Epithelial cell of proximal tubule (primary cell): ENCODE measurements at regions not wholly inside any gene's neighbourhood (a gene's known extent, or its start where the extent isn't known, plus 50 kb on each side); places are given as distances from the start of the nearest gene placed in this dataset.

Experiments
- DNase-seq: peaks from one replicate; pipeline ENCODE4 v3.0.0-alpha.2; 2011; ENCODE audit warnings: low read depth
- H3K4me3 ChIP-seq: 2 replicates; pipeline ENCODE4 v1.5.1; 2011; ENCODE audit warnings: low read depth, mild to moderate bottlenecking, low read length
- TF ChIP-seq, protein P1 (sequence below): conservative IDR thresholded peaks from 2 replicates; pipeline ENCODE4 v1.5.1; 2012; ENCODE audit warnings: low read depth, mild to moderate bottlenecking, low read length

DNA sequence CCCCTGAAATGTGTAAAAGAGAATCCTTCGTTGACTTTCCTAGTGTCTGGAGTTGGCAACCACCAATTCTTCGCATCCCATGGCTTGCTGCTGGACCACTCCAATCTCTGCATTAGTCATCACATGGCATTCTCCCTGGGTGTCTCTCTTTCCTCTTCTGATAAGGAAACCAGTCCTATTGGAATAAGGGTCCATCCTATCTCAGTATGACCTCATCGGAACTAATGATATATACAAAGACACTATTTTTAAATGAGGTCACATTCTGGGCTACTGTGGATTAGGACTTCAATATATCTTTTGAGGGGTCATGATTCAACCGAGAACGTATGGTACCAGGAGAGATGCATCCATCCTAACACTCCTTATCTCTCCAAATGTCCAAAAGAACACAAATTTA is 259.1 kb upstream of the CPEB2 start:
- no peak for DNase-seq
- no peak overlapping the region for H3K4me3 ChIP-seq
- TF ChIP-seq, protein P1, sequence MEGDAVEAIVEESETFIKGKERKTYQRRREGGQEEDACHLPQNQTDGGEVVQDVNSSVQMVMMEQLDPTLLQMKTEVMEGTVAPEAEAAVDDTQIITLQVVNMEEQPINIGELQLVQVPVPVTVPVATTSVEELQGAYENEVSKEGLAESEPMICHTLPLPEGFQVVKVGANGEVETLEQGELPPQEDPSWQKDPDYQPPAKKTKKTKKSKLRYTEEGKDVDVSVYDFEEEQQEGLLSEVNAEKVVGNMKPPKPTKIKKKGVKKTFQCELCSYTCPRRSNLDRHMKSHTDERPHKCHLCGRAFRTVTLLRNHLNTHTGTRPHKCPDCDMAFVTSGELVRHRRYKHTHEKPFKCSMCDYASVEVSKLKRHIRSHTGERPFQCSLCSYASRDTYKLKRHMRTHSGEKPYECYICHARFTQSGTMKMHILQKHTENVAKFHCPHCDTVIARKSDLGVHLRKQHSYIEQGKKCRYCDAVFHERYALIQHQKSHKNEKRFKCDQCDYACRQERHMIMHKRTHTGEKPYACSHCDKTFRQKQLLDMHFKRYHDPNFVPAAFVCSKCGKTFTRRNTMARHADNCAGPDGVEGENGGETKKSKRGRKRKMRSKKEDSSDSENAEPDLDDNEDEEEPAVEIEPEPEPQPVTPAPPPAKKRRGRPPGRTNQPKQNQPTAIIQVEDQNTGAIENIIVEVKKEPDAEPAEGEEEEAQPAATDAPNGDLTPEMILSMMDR, result no peak

DNA sequence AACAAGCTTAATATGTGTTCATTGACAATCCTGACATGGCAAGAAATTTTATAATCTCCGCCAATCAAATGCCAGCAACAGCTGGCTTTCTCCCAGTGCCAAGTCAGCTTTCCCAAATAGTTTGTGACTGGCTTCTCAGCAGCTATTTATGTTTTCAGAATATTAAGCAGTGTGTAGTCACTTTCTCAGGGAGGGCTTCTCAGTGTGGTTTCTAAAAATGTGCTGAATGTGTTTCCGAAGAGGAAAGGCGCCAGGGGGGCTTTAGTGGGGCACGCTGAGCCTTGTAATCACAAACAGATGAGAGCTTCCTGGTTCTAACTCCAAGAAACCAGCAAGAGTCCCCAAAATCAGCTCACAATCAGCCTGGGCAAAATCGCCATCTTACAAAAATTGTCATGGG is 258.7 kb upstream of the CPEB2 start:
- DNase-seq, result no peak
- TF ChIP-seq, protein P1, result no peak
- H3K4me3 ChIP-seq, result no peak overlapping the region

DNA sequence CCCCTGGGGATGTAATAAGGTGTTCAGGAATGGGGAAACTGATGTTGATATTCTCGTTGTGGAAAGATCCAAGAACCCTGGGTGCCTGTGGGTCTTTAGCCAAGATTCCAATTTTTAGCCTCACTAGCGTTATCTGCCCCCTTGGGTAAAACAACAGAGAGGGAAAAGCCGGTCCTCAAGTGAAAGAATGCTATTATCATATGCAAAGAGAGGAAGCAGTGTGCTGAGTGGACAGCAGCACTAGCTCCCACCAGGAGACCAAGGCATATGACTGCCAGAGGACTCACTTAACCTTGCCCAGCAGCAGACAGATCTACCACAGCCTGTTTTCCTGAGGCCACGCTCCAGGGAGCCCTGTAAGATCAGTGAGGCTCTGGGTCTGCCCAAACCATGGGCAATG is 257.9 kb upstream of the CPEB2 start:
- no peak for DNase-seq
- H3K4me3 ChIP-seq, result no peak overlapping the region
- TF ChIP-seq, protein P1, result no peak

DNA sequence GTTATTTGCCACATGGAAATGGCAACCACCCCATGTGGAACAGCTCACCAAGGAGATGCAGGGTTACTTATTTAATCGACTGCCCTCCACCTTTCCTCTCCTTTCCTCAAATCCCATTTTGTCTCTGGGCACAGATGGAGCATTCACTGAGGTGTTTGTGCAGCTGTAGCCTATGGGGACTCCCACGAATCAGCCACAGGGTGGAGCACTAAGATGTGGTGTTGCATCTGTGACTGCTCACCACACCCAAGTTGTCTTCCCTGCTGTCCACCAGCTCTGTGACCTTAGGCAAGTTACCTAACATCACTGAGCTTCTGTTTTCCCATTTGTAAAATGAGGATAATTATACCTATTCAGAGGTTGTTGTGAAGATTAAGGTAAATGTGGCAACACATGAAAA is 252.4 kb upstream of the CPEB2 start:
- DNase-seq, result no peak
- no peak overlapping the region for H3K4me3 ChIP-seq
- TF ChIP-seq, protein P1, result peak; percentile 63

DNA sequence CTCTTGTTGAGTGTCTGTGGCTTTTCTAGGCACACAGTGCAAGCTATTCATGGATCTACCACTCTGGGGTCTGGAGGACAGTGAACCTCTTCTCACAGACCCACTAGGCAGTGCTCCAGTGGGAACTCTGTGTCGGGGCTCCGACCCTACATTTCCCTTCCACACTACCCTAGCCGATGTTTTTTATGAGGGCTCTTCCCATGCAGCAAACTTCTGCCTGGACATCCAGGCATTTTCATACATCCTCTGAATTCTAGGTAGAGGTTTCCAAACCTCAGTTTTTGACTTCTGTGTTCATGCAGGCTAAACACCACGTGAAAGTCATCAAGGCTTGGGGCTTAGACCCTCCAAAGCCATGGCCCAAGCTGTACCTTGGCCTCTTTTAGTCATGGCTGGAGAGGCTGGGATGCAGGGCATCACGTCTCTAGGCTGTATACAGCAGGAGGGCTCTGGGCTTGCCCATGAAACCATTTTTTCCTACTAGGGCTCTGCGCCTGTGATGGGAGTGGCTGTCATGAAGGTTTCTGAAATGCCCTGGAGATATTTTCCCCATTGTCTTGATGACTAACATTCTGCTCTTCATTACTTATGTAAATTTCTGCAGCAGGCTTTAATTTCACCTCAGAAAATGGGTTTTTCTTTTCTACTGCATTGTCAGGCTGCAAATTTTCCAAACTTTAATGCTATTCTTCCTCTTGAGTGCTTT is 249.8 kb upstream of the CPEB2 start:
- no peak for DNase-seq
- TF ChIP-seq, protein P1, result no peak
- no peak overlapping the region for H3K4me3 ChIP-seq

DNA sequence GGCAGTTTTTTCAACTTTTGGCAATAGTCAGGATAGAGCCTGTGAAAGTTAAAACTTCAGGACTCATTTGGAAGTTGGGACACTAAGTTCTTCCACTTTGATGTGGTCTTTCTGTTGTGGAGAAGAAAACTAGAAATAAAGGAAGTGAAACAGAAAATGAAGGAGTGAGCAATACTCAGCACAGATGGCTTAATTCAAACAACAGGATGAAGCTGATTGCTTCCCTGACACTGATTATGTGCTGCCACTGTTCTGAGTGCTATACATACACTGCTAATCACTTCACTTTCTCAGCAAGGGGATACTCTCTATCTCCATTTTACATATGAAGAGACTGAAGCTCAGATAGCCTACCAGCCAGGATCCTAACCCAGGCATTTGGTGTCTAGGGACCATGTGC is 235.1 kb upstream of the CPEB2 start:
- TF ChIP-seq, protein P1, result no peak
- H3K4me3 ChIP-seq, result no peak overlapping the region
- DNase-seq, result no peak

DNA sequence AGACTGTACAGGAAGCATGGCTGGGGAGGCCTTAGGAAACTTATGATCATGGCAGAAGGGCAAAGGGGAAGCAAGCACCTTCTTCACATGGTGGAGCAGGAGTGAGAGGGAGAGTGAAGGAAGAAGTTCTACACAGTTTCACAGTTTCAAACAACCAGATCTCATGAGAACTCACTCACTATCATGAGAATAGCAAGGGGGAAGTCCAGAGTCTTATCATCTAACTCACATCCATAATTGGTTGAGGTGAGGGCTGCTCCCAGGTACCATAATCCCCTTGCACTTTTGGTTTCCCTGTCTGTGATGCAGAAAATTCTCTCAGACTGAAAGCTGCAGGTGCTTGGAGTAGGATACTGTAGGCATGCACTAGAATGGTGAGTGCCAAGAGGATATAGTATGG is 233.8 kb upstream of the CPEB2 start:
- TF ChIP-seq, protein P1, result no peak
- no peak overlapping the region for H3K4me3 ChIP-seq
- no peak for DNase-seq
